ENCODE measurements at regions not wholly inside any gene's neighbourhood (a gene's known extent, or its start where the extent isn't known, plus 50 kb on each side); places are given as distances from the start of the nearest gene placed in this dataset.

- TF ChIP-seq CTCF (IDR thresholded peaks at IDR 0.05) (no peak), POLR2AphosphoS5 (IDR thresholded peaks at IDR 0.05) (no peak), EP300 (IDR thresholded peaks at IDR 0.05) (no peak)
Measured at GRCh38 chr13:97749174-97749573, 204.3 kb upstream of the IPO5 start.
